ENCODE measurements at regions not wholly inside any gene's neighbourhood (a gene's known extent, or its start where the extent isn't known, plus 50 kb on each side); places are given as distances from the start of the nearest gene placed in this dataset.
"Not testable (repeated sequence)": the region's sequence is repeated elsewhere in the genome, so short reads cannot be mapped to it uniquely, and the experiment has no call there.

GRCh38 chr12:90455756-90456155 is 499.2 kb downstream of the CCER1 start:
- Histone ChIP-seq H3K36me3 (ENCODE audit: insufficient read depth, low read length) (no peaks in the 10 kb centered on the region), H3K4me2 (ENCODE audit: insufficient read depth, low read length) (no peak overlapping the region), H2AFZ (ENCODE audit: low read depth, low read length) (no peak overlapping the region), H3K4me1 (ENCODE audit: insufficient read depth, low read length) (no peaks in the 10 kb centered on the region), H3K9me3 (ENCODE audit: insufficient read depth, low read length, severe bottlenecking) (no peaks in the 10 kb centered on the region), H3K79me2 (ENCODE audit: insufficient read depth, low read length) (no peaks in the 10 kb centered on the region), H4K20me1 (ENCODE audit: insufficient read depth, low read length) (no peaks in the 10 kb centered on the region), H3K27me3 (ENCODE audit: insufficient read depth, low read length, poor library complexity) (no peaks in the 10 kb centered on the region), H3K4me3 (ENCODE audit: low read depth in 1 of 2, low read length in 2 of 2) (no peak overlapping the region), H3K27ac (ENCODE audit: low read length) (no peak overlapping the region), H3K9ac (ENCODE audit: low read depth, low read length) (no peak overlapping the region)
- ATAC-seq (ENCODE audit: insufficient read depth, low read depth) (no peak), DNase-seq (no peak)
- TF ChIP-seq EZH2 (IDR thresholded peaks at IDR 0.05; ENCODE audit: borderline replicate concordance, low read depth, low read length, severe bottlenecking) (no peak), CTCF (IDR thresholded peaks at IDR 0.05; ENCODE audit: borderline replicate concordance, extremely low read depth, low read length, poor library complexity, severe bottlenecking) (no peak)

DNA sequence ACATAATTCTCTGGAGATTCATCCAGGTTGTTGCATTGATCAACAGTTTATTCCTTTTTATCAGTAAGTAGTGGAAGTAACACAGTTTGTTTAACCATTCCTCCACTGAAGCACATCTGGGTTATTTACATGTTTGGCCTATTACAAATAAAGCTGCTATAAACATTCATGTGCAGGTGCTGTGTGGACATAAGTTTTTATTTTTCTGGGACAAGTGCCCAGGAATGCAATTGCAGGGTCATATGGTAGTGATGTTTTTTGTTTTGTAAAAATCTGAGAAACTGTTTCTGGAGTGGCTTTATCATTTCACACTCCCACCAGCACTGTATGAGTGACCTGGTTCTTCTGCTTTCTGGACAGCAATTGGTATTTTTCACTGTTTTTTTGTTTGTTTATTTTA is 505.4 kb downstream of the CCER1 start:
- no peaks in the 10 kb centered on the region for H3K4me1 ChIP-seq (ENCODE audit: insufficient read depth, low read length)
- no peak overlapping the region for H3K9ac ChIP-seq (ENCODE audit: low read depth, low read length)
- no peaks in the 10 kb centered on the region for H3K79me2 ChIP-seq (ENCODE audit: insufficient read depth, low read length)
- TF ChIP-seq EZH2 (IDR thresholded peaks at IDR 0.05; ENCODE audit: borderline replicate concordance, low read depth, low read length, severe bottlenecking), result no peak
- no peak for TF ChIP-seq CTCF (IDR thresholded peaks at IDR 0.05; ENCODE audit: borderline replicate concordance, extremely low read depth, low read length, poor library complexity, severe bottlenecking)
- no peak overlapping the region for H2AFZ ChIP-seq (ENCODE audit: low read depth, low read length)
- no peaks in the 10 kb centered on the region for H3K27me3 ChIP-seq (ENCODE audit: insufficient read depth, low read length, poor library complexity)
- ATAC-seq (ENCODE audit: insufficient read depth, low read depth) (no peak), DNase-seq (no peak)
- no peaks in the 10 kb centered on the region for H4K20me1 ChIP-seq (ENCODE audit: insufficient read depth, low read length)
- no peak overlapping the region for H3K4me3 ChIP-seq (ENCODE audit: low read depth in 1 of 2, low read length in 2 of 2)
- no peaks in the 10 kb centered on the region for H3K36me3 ChIP-seq (ENCODE audit: insufficient read depth, low read length)
- no peaks in the 10 kb centered on the region for H3K9me3 ChIP-seq (ENCODE audit: insufficient read depth, low read length, severe bottlenecking)
- no peak overlapping the region for H3K27ac ChIP-seq (ENCODE audit: low read length)
- H3K4me2 ChIP-seq (ENCODE audit: insufficient read depth, low read length), result no peak overlapping the region

GRCh38 chr12:90443466-90443865 is 511.5 kb downstream of the CCER1 start:
- ATAC-seq (ENCODE audit: insufficient read depth, low read depth); H3K27me3 ChIP-seq (ENCODE audit: insufficient read depth, low read length, poor library complexity); H3K36me3 ChIP-seq (ENCODE audit: insufficient read depth, low read length): not testable (repeated sequence)

GRCh38 chr12:90441431-90441830 is 513.5 kb downstream of the CCER1 start:
- Histone ChIP-seq H3K4me1 (ENCODE audit: insufficient read depth, low read length) (no peaks in the 10 kb centered on the region), H3K9ac (ENCODE audit: low read depth, low read length) (no peak overlapping the region), H2AFZ (ENCODE audit: low read depth, low read length) (no peak overlapping the region), H3K4me3 (ENCODE audit: low read depth in 1 of 2, low read length in 2 of 2) (no peak overlapping the region), H3K79me2 (ENCODE audit: insufficient read depth, low read length) (no peaks in the 10 kb centered on the region), H3K36me3 (ENCODE audit: insufficient read depth, low read length) (no peaks in the 10 kb centered on the region), H3K4me2 (ENCODE audit: insufficient read depth, low read length) (no peak overlapping the region), H4K20me1 (ENCODE audit: insufficient read depth, low read length) (no peaks in the 10 kb centered on the region), H3K27ac (ENCODE audit: low read length) (no peak overlapping the region), H3K9me3 (ENCODE audit: insufficient read depth, low read length, severe bottlenecking) (peaks cover 3% of the 10 kb centered on the region), H3K27me3 (ENCODE audit: insufficient read depth, low read length, poor library complexity) (no peaks in the 10 kb centered on the region)
- TF ChIP-seq CTCF (IDR thresholded peaks at IDR 0.05; ENCODE audit: borderline replicate concordance, extremely low read depth, low read length, poor library complexity, severe bottlenecking) (no peak), EZH2 (IDR thresholded peaks at IDR 0.05; ENCODE audit: borderline replicate concordance, low read depth, low read length, severe bottlenecking) (no peak)
- ATAC-seq (ENCODE audit: insufficient read depth, low read depth), result no peak
- DNase-seq, result no peak

More at GRCh38 chr12:90443466-90443865, 511.5 kb downstream of the CCER1 start:
- H3K9me3 ChIP-seq (ENCODE audit: insufficient read depth, low read length, severe bottlenecking); H3K27ac ChIP-seq (ENCODE audit: low read length); H2AFZ ChIP-seq (ENCODE audit: low read depth, low read length); DNase-seq; H3K4me1 ChIP-seq (ENCODE audit: insufficient read depth, low read length); H4K20me1 ChIP-seq (ENCODE audit: insufficient read depth, low read length); H3K9ac ChIP-seq (ENCODE audit: low read depth, low read length); H3K4me2 ChIP-seq (ENCODE audit: insufficient read depth, low read length); H3K4me3 ChIP-seq (ENCODE audit: low read depth in 1 of 2, low read length in 2 of 2); H3K79me2 ChIP-seq (ENCODE audit: insufficient read depth, low read length): not testable (repeated sequence)
